Mesenchymal stem cell (in vitro differentiated cells and primary cell): ENCODE measurements at regions not wholly inside any gene's neighbourhood (a gene's known extent, or its start where the extent isn't known, plus 50 kb on each side); places are given as distances from the start of the nearest gene placed in this dataset.

Experiments used
- DNase-seq: peaks from one replicate; pipeline ENCODE4 v3.0.0-alpha.2; 2013
- H2AFZ ChIP-seq: one replicate; pipeline ENCODE4 v1.6.1; 2013; ENCODE audit warnings: low read depth, mild to moderate bottlenecking, control low read depth, inconsistent platforms, low read length, moderate library complexity
- H2AK5ac ChIP-seq: 2 replicates; pipeline ENCODE4 v1.6.1; 2013; ENCODE audit warnings: low read length, moderate library complexity, mild to moderate bottlenecking, inconsistent platforms; ENCODE audit not compliant: severe bottlenecking
- H2BK120ac ChIP-seq: one replicate; pipeline ENCODE4 v1.6.1; 2013; ENCODE audit warnings: low read depth, mild to moderate bottlenecking, inconsistent platforms, low read length, moderate library complexity
- H2BK12ac ChIP-seq, 2 experiments: one replicate each; pipeline ENCODE4 v1.6.1; 2013; ENCODE audit warnings: inconsistent platforms in 2 of 2, low read length in 2 of 2, mild to moderate bottlenecking in 2 of 2, moderate library complexity in 2 of 2, control low read depth in 1 of 2
- H2BK15ac ChIP-seq: one replicate; pipeline ENCODE4 v1.6.1; 2013; ENCODE audit warnings: mild to moderate bottlenecking, low read depth, inconsistent platforms; ENCODE audit not compliant: poor library complexity, severe bottlenecking
- H2BK5ac ChIP-seq: 2 replicates; pipeline ENCODE4 v1.6.1; 2013; ENCODE audit warnings: low read depth, mild to moderate bottlenecking, low read length, control low read depth, inconsistent platforms; ENCODE audit not compliant: poor library complexity, severe bottlenecking
- H3K14ac ChIP-seq, 2 experiments: one replicate each; pipeline ENCODE4 v1.6.1; 2013; ENCODE audit warnings: inconsistent platforms in 2 of 2, low read length in 2 of 2, control low read depth in 1 of 2, mild to moderate bottlenecking in 1 of 2, moderate library complexity in 1 of 2
- H3K18ac ChIP-seq, 2 experiments: one replicate each; pipeline ENCODE4 v1.6.1; 2013; ENCODE audit warnings: inconsistent platforms in 2 of 2, low read length in 2 of 2, control low read depth in 1 of 2, low read depth in 1 of 2, mild to moderate bottlenecking in 1 of 2
- H3K23ac ChIP-seq, 2 experiments: one replicate each; pipeline ENCODE4 v1.6.1; 2013; ENCODE audit warnings: inconsistent platforms in 2 of 2, low read length in 2 of 2, mild to moderate bottlenecking in 2 of 2, moderate library complexity in 2 of 2, control low read depth in 1 of 2
- H3K27ac ChIP-seq: 2 replicates; pipeline ENCODE4 v1.5.1; 2013; ENCODE audit warnings: mild to moderate bottlenecking, moderate library complexity, low read length, control low read depth, inconsistent platforms; ENCODE audit not compliant: poor library complexity, severe bottlenecking
- H3K27me3 ChIP-seq, 2 experiments: 2 replicates each; pipeline versions ENCODE4 v1.6.1 to v1.7.0; 2013; ENCODE audit warnings: low read length in 2 of 2, mild to moderate bottlenecking in 2 of 2, moderate library complexity in 2 of 2, control low read depth in 1 of 2, inconsistent platforms in 1 of 2; ENCODE audit not compliant: control insufficient read depth in 1 of 2, insufficient read depth in 1 of 2
- H3K36me3 ChIP-seq, 2 experiments: 2 replicates each; pipeline versions ENCODE4 v1.6.1 to v1.7.0; 2013; ENCODE audit warnings: low read length in 2 of 2, control low read depth in 1 of 2, inconsistent platforms in 1 of 2, low read depth in 1 of 2, mild to moderate bottlenecking in 1 of 2; ENCODE audit not compliant: insufficient read depth in 2 of 2, control insufficient read depth in 1 of 2
- H3K4ac ChIP-seq, 2 experiments: one replicate each; pipeline ENCODE4 v1.6.1; 2013; ENCODE audit warnings: inconsistent platforms in 2 of 2, low read length in 2 of 2, mild to moderate bottlenecking in 2 of 2, moderate library complexity in 2 of 2, control low read depth in 1 of 2, low read depth in 1 of 2
- H3K4me1 ChIP-seq: 2 replicates; pipeline ENCODE4 v1.6.1; 2013; ENCODE audit warnings: low read depth, low read length, control low read depth; ENCODE audit not compliant: control insufficient read depth, insufficient read depth
- H3K4me2 ChIP-seq: 2 replicates; pipeline ENCODE4 v1.6.1; 2013; ENCODE audit warnings: low read length, mild to moderate bottlenecking, inconsistent platforms; ENCODE audit not compliant: poor library complexity, severe bottlenecking
- H3K4me3 ChIP-seq, 2 experiments: 2 replicates each; pipeline versions ENCODE4 v1.5.1 to v1.7.0; 2013; ENCODE audit warnings: low read length in 2 of 2, mild to moderate bottlenecking in 2 of 2, control low read depth in 1 of 2, low read depth in 1 of 2; ENCODE audit not compliant: insufficient read depth in 1 of 2
- H3K79me1 ChIP-seq: replicated peaks from 2 replicates; pipeline ENCODE4 v1.6.1; 2013; ENCODE audit warnings: mild to moderate bottlenecking, control low read depth, low read length, inconsistent platforms; ENCODE audit not compliant: poor library complexity, severe bottlenecking
- H3K9ac ChIP-seq: 2 replicates; pipeline ENCODE4 v1.7.0; 2013; ENCODE audit warnings: mild to moderate bottlenecking, low read length, moderate library complexity
- H3K9me3 ChIP-seq: 2 replicates; pipeline ENCODE4 v1.7.0; 2013; ENCODE audit warnings: mild to moderate bottlenecking, low read length; ENCODE audit not compliant: control insufficient read depth
- H4K8ac ChIP-seq: one replicate; pipeline ENCODE4 v1.6.1; 2013; ENCODE audit warnings: inconsistent platforms, mild to moderate bottlenecking, low read length, moderate library complexity
- H4K91ac ChIP-seq: one replicate; pipeline ENCODE4 v1.6.1; 2013; ENCODE audit warnings: mild to moderate bottlenecking, low read length, inconsistent platforms
- WGBS: methylation state at CpG from one replicate; pipeline ENCODE4 v1.1.7; 2013; ENCODE audit warnings: mixed read lengths; 5-methylcytosine and 5-hydroxymethylcytosine counted together

GRCh38 chr1:100627936-100628335 lies 90.0 kb downstream of the GPR88 start:
- H3K4me1 ChIP-seq: peaks cover 5% of the 10 kb centered on the region
- no peaks in the 10 kb centered on the region for H3K9me3 ChIP-seq
- H3K79me1 ChIP-seq: no peaks in the 10 kb centered on the region
- H3K23ac ChIP-seq: no peak overlapping the region
- H4K91ac ChIP-seq: no peak overlapping the region
- peak overlapping the region; percentile 44 for H3K27ac ChIP-seq
- H4K8ac ChIP-seq: no peak overlapping the region
- no peak overlapping the region for H3K4me3 ChIP-seq
- H3K4me2 ChIP-seq: no peak overlapping the region
- no peak overlapping the region for H2BK5ac ChIP-seq
- 100% methylated on average over 2 of the region's 3 CpGs for WGBS
- H2AFZ ChIP-seq: no peak overlapping the region
- H3K14ac ChIP-seq: no peak overlapping the region
- H2BK12ac ChIP-seq: peak overlapping the region in 1 of 2 experiments; percentile 32
- no peak overlapping the region for H2BK15ac ChIP-seq
- no peaks in the 10 kb centered on the region for H3K36me3 ChIP-seq
- peak overlapping the region; percentile 21 for H3K9ac ChIP-seq
- H3K4ac ChIP-seq: peak overlapping the region in 1 of 2 experiments; percentile 30
- no peaks in the 10 kb centered on the region for H3K27me3 ChIP-seq
- peak overlapping the region; percentile 8 for H2BK120ac ChIP-seq
- H3K18ac ChIP-seq: no peak overlapping the region
- H2AK5ac ChIP-seq: peak overlapping the region; percentile 96
- no peak for DNase-seq

- no peak for DNase-seq
- H2AFZ ChIP-seq: no peak overlapping the region
- H4K91ac ChIP-seq: no peak overlapping the region
- peaks cover 5% of the 10 kb centered on the region for H3K4me1 ChIP-seq
- H2BK15ac ChIP-seq: no peak overlapping the region
- no peak overlapping the region for H3K18ac ChIP-seq
- no peaks in the 10 kb centered on the region for H3K27me3 ChIP-seq
- 76% methylated on average over 4 of the region's 4 CpGs for WGBS
- H3K4me3 ChIP-seq: no peak overlapping the region
- no peak overlapping the region for H3K9ac ChIP-seq
- peak overlapping the region; percentile 96 for H2AK5ac ChIP-seq
- peak overlapping the region; percentile 44 for H3K27ac ChIP-seq
- H3K9me3 ChIP-seq: no peaks in the 10 kb centered on the region
- no peak overlapping the region for H3K4ac ChIP-seq
- no peak overlapping the region for H3K23ac ChIP-seq
- H4K8ac ChIP-seq: no peak overlapping the region
- H2BK12ac ChIP-seq: no peak overlapping the region
- no peak overlapping the region for H3K4me2 ChIP-seq
- no peaks in the 10 kb centered on the region for H3K36me3 ChIP-seq
- H2BK120ac ChIP-seq: no peak overlapping the region
- no peak overlapping the region for H3K14ac ChIP-seq
- no peak overlapping the region for H2BK5ac ChIP-seq
- no peaks in the 10 kb centered on the region for H3K79me1 ChIP-seq
These were observed 90.7 kb downstream of the GPR88 start for GRCh38 chr1:100628631-100629081.

GRCh38 chr1:100629391-100629790 lies 90.2 kb upstream of the VCAM1 start:
- Histone ChIP-seq H3K4ac (no peak overlapping the region), H2BK12ac (peak overlapping the region in 1 of 2 experiments; percentile 54), H3K4me2 (no peak overlapping the region), H3K9ac (no peak overlapping the region), H3K27ac (peak overlapping the region; percentile 23), H3K4me1 (peaks cover 4% of the 10 kb centered on the region), H3K14ac (no peak overlapping the region), H2BK15ac (no peak overlapping the region), H2BK5ac (no peak overlapping the region), H3K18ac (peak overlapping the region in 1 of 2 experiments; percentile 11), H2AK5ac (peak overlapping the region; percentile 96), H4K8ac (no peak overlapping the region), H2AFZ (no peak overlapping the region), H3K9me3 (no peaks in the 10 kb centered on the region), H2BK120ac (no peak overlapping the region), H3K27me3 (no peaks in the 10 kb centered on the region), H3K36me3 (no peaks in the 10 kb centered on the region), H3K79me1 (no peaks in the 10 kb centered on the region), H4K91ac (no peak overlapping the region), H3K23ac (no peak overlapping the region), H3K4me3 (no peak overlapping the region)
- no peak for DNase-seq

- Histone ChIP-seq H3K23ac (no peak overlapping the region), H3K9ac (no peak overlapping the region), H3K9me3 (no peaks in the 10 kb centered on the region), H3K4me2 (no peak overlapping the region), H3K18ac (peak overlapping the region in 1 of 2 experiments; percentile 37), H2BK5ac (peak overlapping the region; percentile 57), H3K27me3 (no peaks in the 10 kb centered on the region), H2AFZ (no peak overlapping the region), H3K27ac (peak overlapping the region; percentile 90), H3K4me1 (peaks cover 4% of the 10 kb centered on the region), H2BK12ac (no peak overlapping the region), H2BK15ac (no peak overlapping the region), H4K91ac (no peak overlapping the region), H4K8ac (no peak overlapping the region), H3K36me3 (no peaks in the 10 kb centered on the region), H3K4ac (no peak overlapping the region), H3K14ac (no peak overlapping the region), H2AK5ac (peak overlapping the region; percentile 7), H3K79me1 (no peaks in the 10 kb centered on the region), H2BK120ac (no peak overlapping the region), H3K4me3 (no peak overlapping the region)
- 21% methylated on average over 4 of the region's 4 CpGs for WGBS
- DNase-seq: peak; percentile 87
These were observed 88.5 kb upstream of the VCAM1 start for GRCh38 chr1:100631015-100631551.
